ENCODE measurements at regions not wholly inside any gene's neighbourhood (a gene's known extent, or its start where the extent isn't known, plus 50 kb on each side); places are given as distances from the start of the nearest gene placed in this dataset.

DNA sequence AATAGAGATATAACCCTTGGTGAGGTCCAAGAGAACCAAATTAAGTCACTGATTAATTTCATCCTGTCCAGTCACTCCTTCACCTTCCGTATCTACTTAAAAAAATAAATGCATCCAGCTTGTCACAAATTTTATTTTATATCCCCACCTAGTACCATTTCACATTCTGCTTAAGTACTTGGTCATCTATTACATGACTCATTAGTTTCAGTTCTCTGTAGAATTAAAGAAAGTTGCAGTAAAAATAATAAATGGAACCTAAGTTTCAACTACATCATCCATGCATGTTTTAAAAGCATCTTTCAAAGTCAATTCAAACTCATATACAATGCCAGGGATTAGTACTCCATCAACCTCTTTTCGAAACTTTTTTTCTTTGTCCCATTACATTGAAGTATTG lies 130.2 kb downstream of the SH2D1A start:
- TF ChIP-seq, protein P1, sequence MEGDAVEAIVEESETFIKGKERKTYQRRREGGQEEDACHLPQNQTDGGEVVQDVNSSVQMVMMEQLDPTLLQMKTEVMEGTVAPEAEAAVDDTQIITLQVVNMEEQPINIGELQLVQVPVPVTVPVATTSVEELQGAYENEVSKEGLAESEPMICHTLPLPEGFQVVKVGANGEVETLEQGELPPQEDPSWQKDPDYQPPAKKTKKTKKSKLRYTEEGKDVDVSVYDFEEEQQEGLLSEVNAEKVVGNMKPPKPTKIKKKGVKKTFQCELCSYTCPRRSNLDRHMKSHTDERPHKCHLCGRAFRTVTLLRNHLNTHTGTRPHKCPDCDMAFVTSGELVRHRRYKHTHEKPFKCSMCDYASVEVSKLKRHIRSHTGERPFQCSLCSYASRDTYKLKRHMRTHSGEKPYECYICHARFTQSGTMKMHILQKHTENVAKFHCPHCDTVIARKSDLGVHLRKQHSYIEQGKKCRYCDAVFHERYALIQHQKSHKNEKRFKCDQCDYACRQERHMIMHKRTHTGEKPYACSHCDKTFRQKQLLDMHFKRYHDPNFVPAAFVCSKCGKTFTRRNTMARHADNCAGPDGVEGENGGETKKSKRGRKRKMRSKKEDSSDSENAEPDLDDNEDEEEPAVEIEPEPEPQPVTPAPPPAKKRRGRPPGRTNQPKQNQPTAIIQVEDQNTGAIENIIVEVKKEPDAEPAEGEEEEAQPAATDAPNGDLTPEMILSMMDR (IDR thresholded peaks at IDR 0.05): no peak
- TF ChIP-seq POLR2A (IDR thresholded peaks at IDR 0.05): no peak

Data from heart left ventricle (tissue), 13 donors.